BE2C (cell line): ENCODE measurements at regions not wholly inside any gene's neighbourhood (a gene's known extent, or its start where the extent isn't known, plus 50 kb on each side); places are given as distances from the start of the nearest gene placed in this dataset.

Source experiments
- DNase-seq: peaks from one replicate; pipeline ENCODE4 v3.0.0-alpha.2; 2020
- H3K27me3 ChIP-seq: fragments of 250-450 bp; sonication (Bioruptor Pico); 2 replicates; pipeline ENCODE4 v1.5.1; 2020; ENCODE audit warnings: mild to moderate bottlenecking
- H3K36me3 ChIP-seq: fragments of 250-450 bp; sonication (Bioruptor Pico); 2 replicates; pipeline ENCODE4 v1.5.1; 2020; ENCODE audit warnings: mild to moderate bottlenecking
- H3K4me1 ChIP-seq: fragments of 250-450 bp; sonication (Bioruptor Pico); 2 replicates; pipeline ENCODE4 v1.5.1; 2020
- H3K4me3 ChIP-seq: 2 replicates; pipeline ENCODE4 v1.5.1; 2011; ENCODE audit warnings: low read depth, low read length
- H3K9me3 ChIP-seq: fragments of 250-450 bp; sonication (Bioruptor Pico); 2 replicates; pipeline ENCODE4 v1.5.1; 2020
- TF ChIP-seq, protein P1 (sequence below): IDR thresholded peaks from 2 replicates; pipeline ENCODE4 v1.5.1; 2012; ENCODE audit warnings: mild to moderate bottlenecking, low read depth, low read length

DNA sequence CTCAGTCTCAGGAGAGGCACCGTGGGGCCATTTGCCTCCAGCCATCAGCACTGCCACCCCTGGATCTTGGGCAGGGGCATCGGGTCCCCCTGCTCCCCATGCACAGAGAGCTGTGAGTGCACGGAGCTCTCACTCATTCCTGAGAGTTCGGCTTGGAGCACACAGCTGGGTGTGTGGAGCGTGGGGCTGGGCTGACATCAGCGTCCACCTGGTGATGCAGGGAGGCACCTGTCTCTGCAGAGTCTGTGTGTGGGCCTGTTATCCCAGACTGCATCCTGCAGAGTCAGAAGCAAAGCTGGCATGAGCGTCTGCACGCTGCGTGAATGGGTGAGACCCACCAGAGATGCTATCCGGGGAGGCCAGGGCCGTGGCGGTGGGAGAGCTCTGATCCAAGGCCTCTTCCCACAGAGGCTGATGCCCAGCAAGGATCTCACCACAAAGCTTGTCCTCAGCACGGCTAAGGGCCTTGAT, 248.8 kb upstream of the AFDN start:
- Histone ChIP-seq H3K4me1 (no peaks in the 10 kb centered on the region), H3K4me3 (no peak overlapping the region), H3K36me3 (no peaks in the 10 kb centered on the region), H3K27me3 (no peaks in the 10 kb centered on the region), H3K9me3 (no peaks in the 10 kb centered on the region; the same call in 1 of the 2 replicates)
- DNase-seq, result no peak
- TF ChIP-seq, protein P1, sequence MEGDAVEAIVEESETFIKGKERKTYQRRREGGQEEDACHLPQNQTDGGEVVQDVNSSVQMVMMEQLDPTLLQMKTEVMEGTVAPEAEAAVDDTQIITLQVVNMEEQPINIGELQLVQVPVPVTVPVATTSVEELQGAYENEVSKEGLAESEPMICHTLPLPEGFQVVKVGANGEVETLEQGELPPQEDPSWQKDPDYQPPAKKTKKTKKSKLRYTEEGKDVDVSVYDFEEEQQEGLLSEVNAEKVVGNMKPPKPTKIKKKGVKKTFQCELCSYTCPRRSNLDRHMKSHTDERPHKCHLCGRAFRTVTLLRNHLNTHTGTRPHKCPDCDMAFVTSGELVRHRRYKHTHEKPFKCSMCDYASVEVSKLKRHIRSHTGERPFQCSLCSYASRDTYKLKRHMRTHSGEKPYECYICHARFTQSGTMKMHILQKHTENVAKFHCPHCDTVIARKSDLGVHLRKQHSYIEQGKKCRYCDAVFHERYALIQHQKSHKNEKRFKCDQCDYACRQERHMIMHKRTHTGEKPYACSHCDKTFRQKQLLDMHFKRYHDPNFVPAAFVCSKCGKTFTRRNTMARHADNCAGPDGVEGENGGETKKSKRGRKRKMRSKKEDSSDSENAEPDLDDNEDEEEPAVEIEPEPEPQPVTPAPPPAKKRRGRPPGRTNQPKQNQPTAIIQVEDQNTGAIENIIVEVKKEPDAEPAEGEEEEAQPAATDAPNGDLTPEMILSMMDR, result no peak

DNA sequence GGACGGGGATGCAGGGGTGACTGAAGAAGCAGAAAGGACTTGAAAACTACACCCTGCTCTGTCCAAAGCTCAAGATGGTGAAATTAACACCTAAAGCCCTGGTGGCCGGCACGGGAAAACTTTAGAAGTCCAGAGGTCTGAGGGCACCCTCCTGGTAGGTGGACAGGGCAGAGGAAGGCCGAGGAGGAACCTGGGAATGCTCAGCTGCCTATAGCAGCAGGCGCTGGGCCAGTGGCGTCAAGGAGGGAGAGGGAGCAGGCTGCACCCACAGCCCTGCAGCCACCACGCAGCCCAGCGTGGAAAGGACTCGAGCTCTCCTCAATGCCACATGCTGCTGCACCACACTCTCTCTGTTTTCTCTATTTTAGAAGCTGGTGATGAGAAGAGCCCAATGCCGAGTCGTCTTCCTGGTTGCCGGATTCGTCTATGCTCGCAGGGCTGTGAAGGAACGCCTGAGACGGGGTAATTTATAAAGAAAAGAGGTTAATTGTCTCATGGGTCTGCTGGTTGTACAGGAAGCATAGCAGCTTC, 248.3 kb upstream of the AFDN start:
- Histone ChIP-seq H3K36me3 (no peaks in the 10 kb centered on the region), H3K27me3 (no peaks in the 10 kb centered on the region), H3K4me3 (no peak overlapping the region), H3K9me3 (no peaks in the 10 kb centered on the region; the same call in 1 of the 2 replicates), H3K4me1 (no peaks in the 10 kb centered on the region)
- no peak for DNase-seq
- TF ChIP-seq, protein P1, result no peak

DNA sequence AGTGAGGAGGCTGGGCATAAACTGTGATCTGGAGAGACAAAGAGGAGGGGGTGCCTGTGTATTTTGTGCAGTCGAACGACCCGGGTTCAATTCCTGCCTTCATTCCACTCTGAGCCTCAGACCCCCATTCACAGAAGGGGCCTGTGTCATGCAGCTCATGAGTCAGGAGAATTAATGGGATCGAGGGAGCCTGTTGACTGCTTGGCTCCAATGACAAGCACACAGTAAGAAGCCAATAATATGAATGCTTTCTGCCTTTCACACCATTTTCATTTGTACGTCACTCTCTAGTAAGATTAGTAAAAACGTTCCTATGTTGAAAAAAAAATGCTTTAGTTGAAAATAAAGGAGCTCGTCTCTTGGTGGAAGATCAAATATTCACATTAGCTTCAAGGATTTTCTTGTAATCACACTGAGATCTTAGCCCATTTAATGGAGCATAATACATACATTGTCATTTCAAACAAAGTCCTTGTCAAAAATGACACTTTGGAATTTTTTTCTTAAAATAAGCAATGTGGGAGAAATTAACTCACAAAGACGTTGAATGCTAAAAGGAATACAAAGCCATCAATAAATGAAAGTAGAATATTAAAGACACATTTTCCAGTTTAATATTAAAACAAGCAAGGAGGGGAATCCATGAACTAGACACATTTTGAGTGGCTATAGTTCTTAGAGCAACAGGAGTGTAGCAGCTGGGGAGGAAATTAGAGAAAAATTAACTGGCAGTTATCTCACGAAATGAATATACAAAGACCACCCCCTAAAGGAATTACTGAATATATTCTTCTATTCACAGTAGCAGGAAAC, 246.7 kb upstream of the AFDN start:
- DNase-seq, result no peak
- no peaks in the 10 kb centered on the region for H3K36me3 ChIP-seq

DNA sequence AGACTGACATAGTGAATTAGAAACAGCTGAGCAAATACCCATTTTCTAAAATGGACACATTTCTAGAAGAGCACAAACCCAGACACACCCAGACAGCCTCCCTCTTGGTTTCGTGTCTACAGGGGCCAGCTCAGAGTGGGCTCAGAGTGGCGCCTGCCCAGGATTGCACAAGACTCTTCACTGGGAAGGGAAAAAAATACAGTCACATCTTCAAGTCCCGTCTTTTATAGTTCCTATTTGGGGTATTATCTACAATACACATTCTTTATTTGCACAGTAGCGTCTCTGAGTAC, 246.1 kb upstream of the AFDN start:
- Histone ChIP-seq H3K9me3 (no peaks in the 10 kb centered on the region; the same call in 1 of the 2 replicates), H3K4me3 (no peak overlapping the region), H3K36me3 (no peaks in the 10 kb centered on the region), H3K27me3 (no peaks in the 10 kb centered on the region), H3K4me1 (no peaks in the 10 kb centered on the region)
- TF ChIP-seq, protein P1, result no peak
- DNase-seq, result no peak

More for the DNA sequence above, 246.7 kb upstream of the AFDN start:
- no peaks in the 10 kb centered on the region for H3K4me1 ChIP-seq
- H3K9me3 ChIP-seq, result no peaks in the 10 kb centered on the region; the same call in 1 of the 2 replicates
- H3K27me3 ChIP-seq, result no peaks in the 10 kb centered on the region
- no peak overlapping the region for H3K4me3 ChIP-seq
- TF ChIP-seq, protein P1, result no peak

DNA sequence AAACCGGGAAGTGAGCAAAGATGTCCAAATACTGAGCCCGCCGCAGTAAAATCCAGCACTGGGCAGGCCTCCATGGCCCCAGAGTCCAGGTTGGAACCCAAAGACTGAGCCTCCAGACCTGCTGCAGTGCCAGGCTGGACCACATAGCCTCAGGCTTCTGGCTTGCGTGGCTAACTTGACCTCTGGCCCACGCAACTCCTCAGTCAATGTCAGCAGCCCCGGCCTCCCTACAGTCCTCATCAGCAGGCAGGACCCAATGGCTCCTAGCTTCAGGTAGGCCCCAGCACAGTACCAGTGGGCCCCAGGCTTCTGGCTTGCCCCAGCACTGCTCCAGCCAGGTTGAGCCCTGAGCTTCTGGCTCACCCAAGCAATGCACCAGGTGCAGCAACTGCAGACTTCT, 245.1 kb upstream of the AFDN start:
- Histone ChIP-seq H3K27me3 (no peaks in the 10 kb centered on the region), H3K36me3 (no peaks in the 10 kb centered on the region), H3K4me3 (no peak overlapping the region), H3K9me3 (no peaks in the 10 kb centered on the region; the same call in 1 of the 2 replicates), H3K4me1 (no peaks in the 10 kb centered on the region)
- TF ChIP-seq, protein P1, result no peak
- DNase-seq, result no peak

DNA sequence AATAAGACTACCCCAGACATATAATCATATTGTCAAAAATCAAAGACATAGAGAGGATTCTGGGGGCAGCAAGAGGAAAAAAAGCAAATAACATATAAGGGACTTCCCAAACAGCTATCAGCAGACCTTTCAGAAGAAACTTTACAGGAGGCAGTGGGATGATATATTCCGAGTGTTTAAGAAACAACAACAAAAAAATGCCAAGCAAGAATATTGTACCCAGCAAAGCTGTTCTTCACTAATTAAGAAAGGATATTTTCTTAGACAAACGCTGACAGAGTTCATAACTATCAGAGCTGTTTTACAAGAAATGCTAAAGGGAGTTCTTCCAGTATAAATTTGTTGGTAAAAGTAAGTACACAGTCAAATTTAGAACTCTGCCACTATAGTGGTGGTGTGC, 243.3 kb upstream of the AFDN start:
- DNase-seq, result no peak
- Histone ChIP-seq H3K9me3 (no peaks in the 10 kb centered on the region; the same call in 1 of the 2 replicates), H3K27me3 (no peaks in the 10 kb centered on the region), H3K4me1 (no peaks in the 10 kb centered on the region), H3K36me3 (no peaks in the 10 kb centered on the region), H3K4me3 (no peak overlapping the region)
- TF ChIP-seq, protein P1, result no peak
